Activated naive CD4-positive, alpha-beta T cell treated with anti-CD3 and anti-CD28 coated beads, Interleukin-2, amount 50 U/mL, for 16 hours (primary cell): ENCODE measurements at regions not wholly inside any gene's neighbourhood (a gene's known extent, or its start where the extent isn't known, plus 50 kb on each side); places are given as distances from the start of the nearest gene placed in this dataset.

Experiments used
- DNase-seq: peaks from one replicate; pipeline ENCODE4 v3.0.0-alpha.2; 2020

DNA sequence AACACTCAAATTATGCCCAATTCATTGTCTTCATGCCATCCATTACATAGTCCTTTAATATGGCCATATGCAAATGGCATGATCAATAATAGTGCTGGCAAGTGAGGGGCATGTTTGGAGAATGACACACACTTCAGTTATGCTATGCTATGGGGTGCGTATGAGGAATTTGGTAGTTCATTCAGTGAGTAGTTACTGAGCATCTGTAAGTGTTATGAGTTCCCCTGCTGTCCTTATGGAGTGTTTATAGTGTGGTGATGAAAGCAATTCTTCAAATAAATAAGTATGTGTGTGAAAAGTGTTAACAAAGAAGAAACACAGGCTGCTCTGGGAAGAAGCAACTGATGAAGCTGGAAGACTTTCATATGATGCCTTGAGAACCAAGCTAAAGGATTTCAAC, 383.7 kb upstream of the SLC14A2 start:
- no peak for DNase-seq

DNA sequence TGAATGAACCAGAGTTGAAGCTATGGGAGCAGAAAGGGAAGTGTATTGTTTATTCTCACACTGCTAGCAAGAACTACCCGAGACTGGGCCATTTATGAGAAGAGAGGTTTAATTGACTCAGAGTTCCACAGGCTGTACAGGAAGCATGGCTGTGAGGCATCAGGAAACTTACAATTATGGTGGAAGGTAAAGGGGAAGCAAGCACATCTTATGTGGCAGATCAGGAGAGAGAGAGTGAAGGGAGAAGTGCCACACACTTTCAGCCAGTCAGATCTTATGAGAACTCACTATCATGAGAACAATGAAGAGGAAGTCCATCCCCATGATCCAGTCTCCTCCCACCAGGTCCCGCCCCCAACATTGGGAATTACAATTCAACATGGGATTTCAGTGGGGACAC, 383.2 kb upstream of the SLC14A2 start:
- no peak for DNase-seq

DNA sequence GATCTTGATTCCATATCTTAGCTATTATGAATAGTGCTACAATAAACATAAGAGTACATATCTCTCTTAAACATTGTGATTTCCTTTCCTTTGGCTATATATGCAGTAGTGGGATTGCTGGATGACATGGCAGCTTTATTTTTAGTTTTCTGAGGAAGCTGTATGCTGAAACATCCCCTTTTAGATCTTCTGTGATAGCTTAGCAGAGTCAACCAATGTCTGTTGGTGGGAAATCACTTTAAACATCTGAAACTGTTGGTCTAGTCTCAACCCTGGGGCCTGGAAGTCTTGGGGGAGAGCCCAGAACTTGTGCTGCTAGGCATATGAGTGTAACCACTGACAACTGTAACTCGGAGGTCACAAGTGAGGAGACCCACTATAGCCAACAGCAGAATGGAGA, 378.6 kb upstream of the SLC14A2 start:
- no peak for DNase-seq

DNA sequence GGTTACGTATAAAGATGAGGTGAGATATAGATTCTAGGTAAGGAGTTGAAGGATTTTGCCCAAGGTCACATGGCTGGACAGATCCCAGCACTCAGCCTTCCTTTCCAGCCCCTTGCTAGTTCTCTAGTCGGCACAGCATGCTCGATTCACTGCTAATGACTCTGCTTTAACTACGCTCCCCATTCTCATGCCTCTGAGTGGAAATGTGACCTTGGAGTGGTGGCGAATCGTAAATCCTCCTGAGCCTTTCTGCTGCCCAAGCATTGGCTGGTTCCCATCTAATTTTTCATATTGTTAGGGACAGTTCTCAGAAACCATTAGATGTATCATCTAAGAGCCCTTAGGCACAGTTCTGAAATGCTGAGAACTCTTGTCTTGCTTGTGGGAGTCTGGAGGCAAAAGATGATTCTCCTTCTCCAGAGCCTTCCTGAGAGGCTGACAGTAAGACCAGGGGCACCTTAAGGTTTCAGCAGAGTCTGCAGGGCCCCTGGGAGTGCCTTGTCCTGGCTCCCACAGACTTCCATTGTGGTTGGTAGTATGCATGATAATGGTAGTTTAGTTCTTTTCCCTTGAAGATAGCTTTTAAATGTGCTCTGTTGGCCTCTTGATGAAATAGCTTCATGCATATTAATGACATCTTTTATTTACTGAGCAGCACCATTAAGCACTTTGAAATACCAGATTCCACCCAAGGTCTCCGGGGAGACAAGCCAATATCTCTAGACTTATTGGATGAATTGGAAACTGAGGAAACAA, 377.8 kb upstream of the SLC14A2 start:
- no peak for DNase-seq

DNA sequence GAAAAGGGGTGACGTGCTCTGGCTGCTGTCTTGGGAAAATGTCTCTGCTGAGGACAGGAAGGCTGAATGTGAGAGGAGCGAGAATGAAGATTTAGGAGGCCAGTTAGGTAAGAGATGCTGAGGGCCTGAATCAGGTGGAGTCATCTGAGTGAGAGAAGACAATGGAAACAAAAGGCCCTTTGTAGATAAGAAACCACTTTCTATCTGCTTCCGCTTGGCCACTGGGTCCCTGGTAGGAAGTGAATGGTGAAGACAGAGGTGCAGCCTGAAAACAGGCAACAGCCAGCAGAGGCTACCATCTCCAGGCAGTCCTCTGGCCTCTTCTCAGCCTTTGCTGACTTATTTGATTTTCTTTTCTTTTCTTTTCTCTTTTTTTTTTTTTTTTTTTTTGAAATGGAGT, 374.0 kb upstream of the SLC14A2 start:
- no peak for DNase-seq

DNA sequence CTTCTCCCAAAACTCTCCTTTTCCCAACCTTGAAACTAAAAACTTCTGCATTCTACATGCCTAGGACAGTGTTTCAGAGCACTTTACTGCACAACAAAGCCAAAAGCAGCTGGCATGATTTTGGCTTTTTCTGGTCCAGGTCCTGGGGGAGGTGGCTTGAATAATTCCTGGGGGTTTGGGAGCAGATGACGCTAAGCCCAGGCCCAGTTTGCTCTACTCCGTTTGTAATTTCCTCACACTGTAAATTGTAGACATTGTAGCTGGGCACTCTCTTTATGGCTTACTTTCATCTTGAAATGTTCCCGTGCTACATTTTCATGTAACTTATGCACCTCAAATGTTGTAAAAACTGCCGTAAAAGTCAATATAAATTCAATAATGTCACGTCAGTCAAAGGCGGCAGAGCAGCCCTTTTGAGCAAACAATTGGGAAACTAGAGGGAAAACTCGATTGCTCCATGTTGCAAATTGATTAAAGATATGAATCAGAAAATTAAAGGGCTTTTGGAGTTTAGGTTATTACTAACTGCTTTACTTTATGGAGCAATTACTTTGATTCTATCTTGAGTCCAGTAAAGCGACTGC, 373.2 kb upstream of the SLC14A2 start:
- no peak for DNase-seq

DNA sequence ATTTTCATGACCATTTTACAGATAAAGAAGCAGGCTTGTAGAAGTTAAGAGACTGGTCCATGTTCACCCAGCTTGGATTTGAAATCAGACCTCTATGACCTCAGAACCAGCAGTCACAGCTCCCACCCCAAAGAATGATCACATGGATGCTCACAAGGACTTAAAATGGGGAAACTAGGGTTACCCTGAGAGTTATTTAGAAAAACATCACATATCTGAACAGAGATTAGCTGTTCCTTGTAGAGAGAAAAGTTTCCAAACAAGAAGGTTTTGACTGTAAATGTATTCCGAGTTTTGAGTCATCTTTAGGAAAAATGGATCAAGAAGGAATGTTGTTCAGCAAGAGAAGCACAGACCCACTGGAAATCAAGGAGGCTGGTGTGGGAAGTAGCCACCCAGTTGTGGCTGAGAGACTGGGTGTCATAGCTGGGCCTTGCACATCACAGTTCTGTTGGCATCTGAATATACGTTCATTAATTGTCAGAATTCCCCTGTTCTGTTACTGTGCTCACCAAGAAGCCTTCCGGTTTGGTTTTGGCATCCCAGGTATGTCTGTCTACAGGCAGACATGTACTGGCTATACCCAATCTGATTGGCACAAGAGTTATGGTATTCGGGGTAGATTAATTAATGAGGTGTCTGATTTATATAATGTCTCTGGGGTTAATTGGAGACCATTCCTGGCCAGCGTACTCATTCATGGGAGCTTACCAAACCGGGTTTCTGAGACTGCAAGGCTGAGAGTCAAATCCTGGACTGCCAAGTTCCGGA, 371.8 kb upstream of the SLC14A2 start:
- DNase-seq = no peak

DNA sequence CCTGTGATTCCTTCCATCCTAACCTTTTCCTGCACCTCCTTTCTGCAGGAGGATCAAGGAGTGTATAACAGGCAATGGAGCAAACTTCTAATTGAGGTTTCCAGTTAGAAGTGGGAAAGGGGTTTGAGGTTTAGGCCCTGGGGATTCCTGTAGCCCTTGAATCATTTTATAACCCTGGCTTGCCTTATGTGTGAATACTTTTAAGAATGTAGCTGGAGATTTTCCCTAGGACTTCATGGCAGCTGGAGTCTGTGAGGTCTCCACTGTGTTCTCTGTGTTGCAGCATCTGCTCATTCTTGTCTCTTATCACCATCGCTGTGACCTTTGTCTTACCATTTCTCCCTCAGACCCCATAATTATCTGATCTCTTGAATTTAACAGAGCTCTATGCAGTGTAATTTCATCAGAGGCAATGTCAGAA, 370.2 kb upstream of the SLC14A2 start:
- no peak for DNase-seq

DNA sequence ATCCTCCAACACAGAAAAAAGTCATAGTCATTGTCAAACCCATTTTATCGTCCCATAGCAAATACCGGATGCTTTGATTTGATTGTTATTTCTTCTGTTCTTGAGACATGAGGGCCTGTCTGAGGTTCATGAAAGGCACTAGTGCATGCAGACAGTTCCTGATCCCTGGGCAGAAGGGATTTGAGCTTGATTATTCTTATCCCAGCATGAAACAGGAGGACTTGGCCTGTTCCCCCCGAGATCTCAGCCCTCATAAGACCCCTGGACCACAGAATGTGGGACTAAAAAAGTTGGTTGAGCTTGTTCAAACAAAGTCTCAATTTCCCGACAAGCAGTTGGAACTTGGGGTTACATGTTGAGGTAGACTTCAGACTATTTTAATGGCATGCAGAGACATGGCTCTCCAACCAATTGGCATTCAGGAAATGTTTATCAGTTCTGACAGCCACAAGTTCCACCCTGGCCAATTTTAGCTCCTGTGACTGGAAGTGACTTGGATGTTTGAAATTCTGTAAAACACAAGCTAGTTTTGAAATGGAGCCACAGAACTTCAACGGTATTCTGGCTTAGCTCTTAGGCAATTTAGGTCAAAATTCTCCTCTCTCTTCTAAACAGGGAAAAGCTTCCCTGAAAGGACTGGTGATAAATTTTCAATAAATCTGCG, 366.9 kb upstream of the SLC14A2 start:
- no peak for DNase-seq

DNA sequence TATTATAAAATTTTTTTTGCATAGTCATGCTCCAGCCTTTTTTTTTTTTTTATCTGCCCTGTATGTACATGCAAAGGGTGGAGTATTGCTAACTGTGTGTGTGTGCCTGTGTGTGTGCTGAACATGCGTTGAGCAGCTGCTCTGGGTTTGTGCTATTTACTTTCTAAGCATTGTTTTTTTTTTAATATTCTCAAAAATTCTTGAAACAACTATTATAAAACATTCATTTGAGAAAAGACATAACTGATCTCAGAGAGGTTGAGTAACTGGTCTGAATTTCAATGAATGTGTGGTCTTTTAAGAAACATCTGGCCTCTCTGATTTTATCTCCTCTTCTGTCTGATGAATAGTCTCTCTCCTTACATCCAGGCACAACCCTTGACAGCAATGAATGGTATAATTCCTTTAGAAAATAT, 366.0 kb upstream of the SLC14A2 start:
- DNase-seq = no peak

DNA sequence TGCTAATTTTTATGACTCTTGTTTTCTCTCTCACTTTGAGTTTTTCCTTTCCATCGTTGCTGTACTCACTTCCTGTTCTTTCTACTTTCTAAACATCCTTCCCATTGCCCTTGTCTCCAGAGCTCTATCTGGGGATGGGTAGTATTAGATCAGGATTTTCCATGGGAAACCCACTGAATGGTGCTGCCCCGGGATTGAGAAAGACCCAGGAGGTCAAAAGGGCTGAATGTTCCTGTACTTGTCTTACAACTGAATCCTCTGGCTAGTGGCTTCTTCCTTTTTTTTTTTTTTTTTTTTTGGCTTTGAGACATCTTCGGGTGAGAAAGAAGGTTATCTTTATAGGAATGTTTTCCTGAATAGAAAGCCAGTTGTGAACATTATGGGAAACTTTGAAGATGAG, 364.8 kb upstream of the SLC14A2 start:
- DNase-seq = no peak

DNA sequence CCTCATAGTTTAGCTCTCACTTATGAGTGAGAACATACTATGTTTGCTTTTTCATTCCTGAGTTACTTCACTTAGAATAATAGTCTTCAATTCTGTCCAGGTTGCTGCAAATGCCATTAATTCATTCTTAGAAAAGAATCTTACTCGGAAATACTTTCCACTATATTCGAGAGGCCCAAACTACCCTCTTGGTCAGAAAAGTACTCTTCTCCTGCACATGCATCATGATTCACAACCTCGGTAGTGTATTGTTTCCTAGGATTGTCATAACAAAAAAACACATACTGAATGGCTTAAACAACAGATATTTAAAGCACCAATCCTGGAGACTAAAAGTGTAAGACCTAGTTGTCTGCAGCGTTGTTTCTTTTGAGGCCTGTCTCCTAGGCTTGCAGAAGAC, 364.0 kb upstream of the SLC14A2 start:
- no peak for DNase-seq

DNA sequence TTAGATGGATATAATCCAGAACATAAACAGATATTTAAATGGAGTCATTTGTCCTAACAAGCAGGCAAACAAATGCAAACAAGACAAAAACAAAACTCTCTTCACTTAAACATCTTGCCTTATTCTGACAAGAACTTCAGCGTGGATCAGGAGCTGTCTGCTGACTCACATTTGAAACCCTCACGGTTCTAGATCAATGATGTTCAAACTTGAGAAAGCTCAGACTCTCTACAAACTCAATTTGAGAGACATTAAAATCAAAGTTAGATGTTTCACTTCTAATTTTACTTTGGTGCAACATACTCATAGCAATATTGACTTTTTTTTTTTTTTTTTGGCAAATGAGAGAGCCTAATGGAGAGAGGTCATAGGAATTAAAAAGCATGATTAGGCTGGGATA, 362.8 kb upstream of the SLC14A2 start:
- no peak for DNase-seq

DNA sequence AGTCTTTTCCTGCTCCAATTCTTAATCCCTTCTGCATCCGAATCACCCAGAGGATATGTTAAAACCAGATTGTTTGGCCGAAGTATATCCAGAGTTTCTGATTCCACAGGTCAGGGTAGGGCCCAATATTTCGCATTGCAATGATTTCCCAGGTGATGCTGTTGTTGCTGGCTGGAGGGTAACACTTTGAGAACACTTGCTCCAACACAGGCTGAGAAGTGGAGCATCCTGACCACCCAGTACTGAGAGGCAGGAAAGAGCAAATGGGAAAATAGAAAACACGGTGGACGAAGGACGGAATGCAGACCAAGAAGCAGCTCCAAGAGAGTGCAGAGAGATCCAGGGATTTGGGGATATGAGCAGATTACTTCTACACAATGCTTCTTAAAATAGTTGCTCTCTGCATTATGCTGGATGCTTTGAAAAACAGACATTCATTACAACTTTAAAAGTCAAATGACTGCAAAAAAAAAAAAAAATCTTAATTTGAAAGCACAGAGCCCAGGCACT, 362.2 kb upstream of the SLC14A2 start:
- no peak for DNase-seq

DNA sequence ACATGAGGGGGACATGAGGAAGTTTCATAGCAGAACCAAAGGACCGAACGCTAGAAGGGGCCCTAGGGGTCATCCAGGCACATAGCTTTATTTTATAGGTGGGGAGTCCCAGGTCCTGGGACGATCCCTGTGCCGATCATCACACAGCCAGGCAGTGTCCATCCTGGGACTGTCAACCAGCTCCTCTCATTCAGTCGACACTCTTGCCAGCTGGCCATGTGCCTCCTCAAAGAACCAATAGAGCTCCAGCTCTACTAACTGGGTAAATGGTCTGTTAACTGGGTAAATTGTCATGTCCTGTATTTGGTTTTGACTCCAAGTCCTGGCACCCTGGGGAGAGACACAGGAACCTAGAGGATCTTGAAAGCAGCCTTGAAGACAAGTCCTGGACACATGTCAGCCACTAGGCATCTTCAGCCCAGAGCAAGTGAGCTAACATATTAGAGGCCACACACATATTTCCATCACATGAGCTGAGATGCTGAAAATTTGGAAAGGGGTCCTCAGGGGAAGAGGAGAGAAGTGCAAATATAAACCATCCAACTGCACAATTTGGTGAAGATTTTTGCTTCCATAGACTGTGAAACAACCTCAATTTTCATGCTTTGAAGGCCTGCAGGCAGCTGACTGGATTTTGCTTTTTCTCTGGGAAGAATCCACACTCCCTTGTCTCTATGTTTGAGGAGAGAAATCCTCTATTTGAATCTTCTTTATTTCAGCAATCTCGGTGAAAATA, 361.1 kb upstream of the SLC14A2 start:
- no peak for DNase-seq

DNA sequence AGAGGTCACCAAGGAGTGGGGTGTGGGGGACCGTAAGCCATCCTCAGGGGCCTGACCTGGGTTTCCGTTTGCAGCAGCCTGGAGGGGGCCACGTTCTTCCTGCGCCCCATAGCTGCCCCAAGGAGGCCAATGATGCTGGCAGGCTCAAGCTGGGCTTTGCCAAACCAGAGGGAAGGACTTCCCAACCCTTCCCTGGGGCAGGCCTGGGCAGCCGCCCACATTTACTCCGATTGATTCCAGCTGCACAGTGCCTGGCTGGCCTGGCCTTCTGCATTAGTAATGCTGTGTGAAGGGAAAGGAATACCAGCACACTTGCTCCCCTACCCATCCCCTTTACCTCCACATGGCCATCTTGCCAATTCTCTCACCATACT, 360.6 kb upstream of the SLC14A2 start:
- DNase-seq = no peak

DNA sequence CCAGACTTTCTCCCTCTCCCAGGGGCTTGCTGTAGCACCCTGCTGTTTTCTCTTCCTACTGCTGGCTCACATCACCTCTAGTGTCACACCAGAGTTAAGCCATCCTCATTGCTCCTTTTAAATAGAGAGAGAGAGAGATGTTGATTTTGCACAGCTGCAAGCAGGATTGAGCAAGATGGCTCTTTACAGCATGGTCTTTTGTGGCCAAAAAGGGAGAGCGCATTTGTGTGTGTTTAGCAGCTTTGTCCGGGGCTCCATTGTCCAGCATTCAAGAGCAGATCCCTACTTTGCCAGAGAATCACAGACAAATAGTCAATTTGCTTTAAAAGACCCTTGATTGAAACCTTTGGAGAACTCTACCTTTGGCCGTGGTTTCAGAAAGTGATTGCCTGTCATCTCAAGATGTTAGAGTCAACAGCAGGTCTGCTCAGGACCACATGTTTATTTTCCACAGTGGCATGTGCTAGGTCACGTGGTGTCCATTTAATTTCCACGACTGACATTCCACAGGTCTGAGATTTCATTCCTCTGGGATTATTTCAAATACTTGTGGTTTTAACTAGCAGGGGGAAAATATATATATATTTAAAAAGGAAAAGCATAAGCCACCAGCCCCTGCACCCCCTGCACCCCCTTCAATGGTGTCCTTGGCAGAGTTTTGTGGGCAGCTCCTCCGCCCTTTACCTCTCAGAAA, 359.9 kb upstream of the SLC14A2 start:
- DNase-seq = no peak

DNA sequence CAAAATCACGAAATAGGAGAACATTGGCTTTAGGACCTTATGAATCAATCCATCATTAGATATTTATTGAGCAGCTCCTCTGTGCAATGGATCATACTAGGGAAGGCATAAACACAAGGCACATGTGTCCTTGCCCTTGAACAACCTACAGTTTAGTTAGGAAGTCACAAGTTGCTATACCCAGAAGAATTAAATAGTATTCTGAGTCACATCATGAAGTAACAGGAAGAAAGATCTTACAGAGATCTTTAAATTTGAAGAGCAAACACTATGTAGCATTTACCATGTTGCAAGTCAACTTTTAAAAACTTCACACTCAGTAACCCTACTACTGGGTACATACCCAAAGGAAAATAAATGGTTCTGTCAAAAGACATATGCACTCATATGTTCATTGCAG, 355.2 kb upstream of the SLC14A2 start:
- no peak for DNase-seq

DNA sequence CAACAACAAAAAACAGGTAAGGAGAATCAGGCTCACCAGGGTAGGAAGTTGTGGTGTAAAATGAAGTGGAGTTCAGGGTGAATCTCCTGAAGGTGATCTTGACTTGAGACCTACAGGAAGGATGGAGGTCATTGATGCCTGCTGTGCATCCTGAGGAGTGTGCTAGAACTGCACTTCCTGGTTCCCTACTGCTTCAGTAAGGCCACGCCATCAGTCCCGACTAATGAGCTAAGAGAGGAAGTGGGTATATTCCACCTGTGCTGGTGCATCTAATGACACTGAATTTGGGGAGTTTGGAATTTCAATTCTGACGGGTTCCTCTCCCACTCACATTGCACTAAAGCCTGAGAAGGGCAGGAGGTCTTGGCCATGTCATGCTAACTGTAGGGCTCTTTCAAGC, 349.3 kb upstream of the SLC14A2 start:
- DNase-seq = no peak

DNA sequence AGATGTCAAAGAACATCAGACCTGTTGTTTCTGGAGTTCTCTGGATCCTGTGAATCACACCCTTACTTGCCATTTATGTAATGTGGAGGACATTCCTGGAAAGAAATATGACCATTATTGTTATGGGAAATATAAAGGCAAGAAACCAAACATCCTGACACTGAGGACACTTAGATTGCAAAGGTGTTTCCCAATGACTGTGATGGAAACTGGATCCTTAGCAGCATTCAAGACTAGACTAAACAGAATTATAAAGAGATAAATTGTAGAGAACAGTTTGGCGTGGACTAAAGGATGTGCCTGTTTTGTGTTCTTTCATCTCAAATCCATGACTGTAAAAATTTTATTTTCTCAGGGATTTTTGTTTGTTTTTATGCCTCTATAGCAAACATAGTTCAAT, 347.7 kb upstream of the SLC14A2 start:
- no peak for DNase-seq

DNA sequence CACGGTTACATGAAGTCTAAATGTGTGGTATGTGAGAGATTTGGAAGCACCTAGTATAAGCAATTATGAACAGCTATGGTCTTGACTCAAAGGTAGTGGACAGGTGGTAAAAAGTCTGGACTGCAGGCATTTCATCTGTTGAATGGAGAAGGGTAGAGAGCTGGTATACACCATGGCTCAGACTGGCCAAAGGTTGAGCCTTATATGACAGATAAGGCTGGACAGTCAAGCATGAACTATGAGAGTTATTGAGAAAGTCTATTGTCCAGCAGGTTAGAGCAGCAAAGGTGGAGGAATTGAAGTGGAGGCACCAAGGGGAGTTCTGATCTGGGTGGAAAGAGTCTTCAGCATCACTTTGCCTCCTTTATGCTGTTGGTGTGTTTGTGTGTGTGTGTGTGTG, 346.7 kb upstream of the SLC14A2 start:
- no peak for DNase-seq

DNA sequence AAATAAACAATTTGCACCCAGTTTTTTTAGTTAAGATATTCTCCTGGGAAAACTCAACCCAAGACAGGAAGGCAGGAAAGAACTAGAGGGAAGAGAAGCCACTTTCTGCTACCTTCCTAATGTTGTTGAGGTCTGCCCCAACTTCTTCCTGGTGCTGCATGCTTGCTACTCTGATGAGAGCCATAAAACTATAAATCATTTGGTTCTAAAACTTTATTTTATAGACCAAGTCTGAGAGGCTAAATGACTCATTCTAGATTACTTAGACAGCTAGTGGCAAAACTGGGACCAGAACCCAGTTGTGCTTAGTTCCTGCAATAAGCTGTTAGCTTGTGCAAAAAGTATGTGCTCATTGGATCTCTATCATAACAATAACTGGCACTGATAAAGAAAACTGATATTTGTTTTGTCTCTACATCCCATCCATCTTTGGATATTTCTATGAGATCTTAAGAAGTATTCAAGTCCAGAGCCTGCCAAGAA, 344.9 kb upstream of the SLC14A2 start:
- no peak for DNase-seq
